CD8-positive, alpha-beta memory T cell (primary cell): ENCODE measurements at regions not wholly inside any gene's neighbourhood (a gene's known extent, or its start where the extent isn't known, plus 50 kb on each side); places are given as distances from the start of the nearest gene placed in this dataset.

Experiments used
- CTCF ChIA-PET: fragments of 350-600 bp; sonication (Branson Sonifier 250); formaldehyde crosslinking; loops from one replicate; lab custom pipeline; 2021; ENCODE audit warnings: antibody characterized with exemption; lab: Charles Lee
- POLR2A ChIA-PET: fragments of 350-600 bp; sonication (Branson Sonifier 250); formaldehyde crosslinking; loops from one replicate; lab custom pipeline; 2021; ENCODE audit warnings: antibody characterized with exemption; lab: Charles Lee
- DNase-seq, 5 donors: peaks; one replicate each; pipeline versions ENCODE4 v3.0.0 to v3.0.0-alpha.2; 2020 to 2022; ENCODE audit warnings: mixed read lengths in 1 of 5
- H3K27ac ChIP-seq: one replicate; pipeline ENCODE4 v1.7.0; 2013; ENCODE audit warnings: low read depth, mild to moderate bottlenecking, low read length, moderate library complexity
- H3K27me3 ChIP-seq: 2 replicates; pipeline ENCODE4 v1.7.0; 2013; ENCODE audit warnings: low read length, mild to moderate bottlenecking; ENCODE audit not compliant: insufficient read depth, poor library complexity, severe bottlenecking
- H3K36me3 ChIP-seq: 2 replicates; pipeline ENCODE4 v1.7.0; 2013; ENCODE audit warnings: mild to moderate bottlenecking, low read length, moderate library complexity; ENCODE audit not compliant: insufficient read depth
- H3K4me1 ChIP-seq: 2 replicates; pipeline ENCODE4 v1.7.0; 2013; ENCODE audit warnings: mild to moderate bottlenecking, low read length, moderate library complexity; ENCODE audit not compliant: insufficient read depth
- H3K4me3 ChIP-seq: 2 replicates; pipeline ENCODE4 v1.7.0; 2013; ENCODE audit warnings: mild to moderate bottlenecking, low read length
- H3K9me3 ChIP-seq: 2 replicates; pipeline ENCODE4 v1.7.0; 2013; ENCODE audit warnings: mild to moderate bottlenecking, low read length
- H3K27ac Mint-ChIP-seq, 8 donors: one replicate each; pipeline ENCODE4 v1.8.0; 2020 to 2021; ENCODE audit warnings: mixed read lengths in 8 of 8, mild to moderate bottlenecking in 6 of 8, inconsistent platforms in 3 of 8, moderate library complexity in 3 of 8
- H3K27me3 Mint-ChIP-seq, 2 donors: one replicate each; pipeline ENCODE4 v1.8.0; 2020 to 2021; ENCODE audit warnings: mixed read lengths in 2 of 2, mild to moderate bottlenecking in 1 of 2, moderate library complexity in 1 of 2
- H3K36me3 Mint-ChIP-seq, 3 donors: one replicate each; pipeline ENCODE4 v1.8.0; 2020 to 2021; ENCODE audit warnings: mixed read lengths in 3 of 3, inconsistent platforms in 1 of 3, mild to moderate bottlenecking in 1 of 3
- H3K4me1 Mint-ChIP-seq, 3 donors: one replicate each; pipeline ENCODE4 v1.8.0; 2020 to 2021; ENCODE audit warnings: mixed read lengths in 3 of 3, inconsistent platforms in 1 of 3, mild to moderate bottlenecking in 1 of 3
- H3K4me3 Mint-ChIP-seq, 7 donors: one replicate each; pipeline ENCODE4 v1.8.0; 2020 to 2021; ENCODE audit warnings: mixed read lengths in 7 of 7, mild to moderate bottlenecking in 6 of 7, moderate library complexity in 4 of 7, inconsistent platforms in 2 of 7
- H3K9me3 Mint-ChIP-seq, 5 donors: one replicate each; pipeline ENCODE4 v1.8.0; 2020 to 2022; ENCODE audit warnings: mixed read lengths in 5 of 5, mild to moderate bottlenecking in 3 of 5, moderate library complexity in 2 of 5, inconsistent platforms in 1 of 5

DNA sequence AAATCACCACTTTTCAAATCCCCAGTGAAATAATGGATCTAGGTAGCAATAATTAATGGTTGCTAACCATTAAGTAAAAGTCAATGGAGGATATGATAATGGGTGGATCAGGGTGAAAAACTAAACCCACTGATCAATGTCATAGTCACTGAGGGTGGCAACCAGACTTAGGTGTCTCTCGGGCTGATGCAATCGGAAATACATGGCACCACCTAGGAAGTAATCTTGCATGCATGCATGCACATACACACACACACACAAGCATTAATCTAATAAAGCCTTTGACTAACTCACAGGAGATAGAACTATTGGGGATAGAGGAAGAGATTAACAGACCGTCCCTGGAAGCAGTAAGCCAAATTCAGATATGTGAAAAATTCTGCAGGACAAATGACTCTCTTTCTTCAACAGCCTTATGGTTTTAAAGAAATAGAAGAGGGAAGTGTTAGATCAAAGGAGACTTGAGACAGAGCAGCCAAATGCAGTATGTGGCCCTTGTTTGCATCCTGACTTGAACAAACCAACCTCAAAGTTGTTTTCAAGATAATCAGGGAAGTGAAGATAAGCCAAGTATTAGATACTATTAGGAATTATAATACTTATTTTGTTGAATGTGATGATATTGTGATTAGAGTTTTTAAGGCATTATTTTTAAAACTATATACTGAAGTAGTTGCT, 186.0 kb upstream of the RMP24 start:
- DNase-seq, result no peak
- H3K36me3 ChIP-seq, result no peaks in the 10 kb centered on the region
- ChIA-PET POLR2A (no interaction called here), CTCF (no interaction called here)
- Mint-ChIP-seq H3K9me3 (no peaks in the 10 kb centered on the region), H3K4me3 (no peak overlapping the region), H3K4me1 (no peaks in the 10 kb centered on the region), H3K27ac (no peak overlapping the region), H3K27me3 (peaks cover 10 to 31% of the 10 kb centered on the region in 2 donors), H3K36me3 (no peaks in the 10 kb centered on the region)
- H3K4me3 ChIP-seq, result no peak overlapping the region
- H3K27me3 ChIP-seq, result no peaks in the 10 kb centered on the region
- H3K4me1 ChIP-seq, result no peaks in the 10 kb centered on the region
- H3K9me3 ChIP-seq, result no peaks in the 10 kb centered on the region
- H3K27ac ChIP-seq, result no peak overlapping the region

GRCh38 chr18:35789543-35789942, 182.9 kb upstream of the RMP24 start:
- peaks cover 8 to 32% of the 10 kb centered on the region in 2 donors for H3K27me3 Mint-ChIP-seq
- H3K36me3 Mint-ChIP-seq, result no peaks in the 10 kb centered on the region
- no peak overlapping the region for H3K27ac Mint-ChIP-seq
- H3K9me3 ChIP-seq, result no peaks in the 10 kb centered on the region
- no peak for DNase-seq
- ChIA-PET CTCF (no interaction called here), POLR2A (no interaction called here)
- H3K27me3 ChIP-seq, result no peaks in the 10 kb centered on the region
- H3K9me3 Mint-ChIP-seq, result no peaks in the 10 kb centered on the region
- no peak overlapping the region for H3K4me3 ChIP-seq
- H3K36me3 ChIP-seq, result no peaks in the 10 kb centered on the region
- no peaks in the 10 kb centered on the region for H3K4me1 ChIP-seq
- H3K4me3 Mint-ChIP-seq, result no peak overlapping the region
- H3K27ac ChIP-seq, result no peak overlapping the region
- H3K4me1 Mint-ChIP-seq, result no peaks in the 10 kb centered on the region

GRCh38 chr18:35797948-35798347, 174.5 kb upstream of the RMP24 start:
- POLR2A ChIA-PET, result no interaction called here
- no peak for DNase-seq
- Histone ChIP-seq H3K4me1 (no peaks in the 10 kb centered on the region), H3K36me3 (no peaks in the 10 kb centered on the region), H3K27me3 (no peaks in the 10 kb centered on the region), H3K27ac (no peak overlapping the region), H3K4me3 (no peak overlapping the region), H3K9me3 (no peaks in the 10 kb centered on the region)
- CTCF ChIA-PET, result no interaction called here
- Mint-ChIP-seq H3K27me3 (peaks cover 5 to 13% of the 10 kb centered on the region in 2 donors), H3K4me3 (no peak overlapping the region), H3K36me3 (no peaks in the 10 kb centered on the region), H3K4me1 (no peaks in the 10 kb centered on the region), H3K9me3 (no peaks in the 10 kb centered on the region), H3K27ac (no peak overlapping the region)

DNA sequence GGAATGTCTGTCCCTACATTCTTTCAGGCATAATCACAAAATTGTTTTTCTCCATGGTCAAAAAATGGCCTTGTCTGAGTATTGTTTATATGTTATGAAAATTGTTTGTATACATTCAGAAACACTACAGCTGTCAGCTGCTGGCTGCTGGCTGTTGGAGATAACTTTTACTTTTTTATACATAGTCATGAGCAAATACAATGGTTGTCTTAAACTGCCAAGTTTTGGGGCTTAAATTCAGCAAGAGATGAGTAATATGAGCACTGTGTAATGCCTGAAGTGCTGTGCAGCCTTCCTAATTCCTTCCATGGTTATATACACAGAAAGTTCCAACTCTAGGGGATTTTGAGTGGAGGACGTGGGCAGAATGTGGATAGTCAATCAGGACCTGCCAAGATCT, 168.9 kb upstream of the RMP24 start:
- Mint-ChIP-seq H3K27me3 (peaks cover 10 to 30% of the 10 kb centered on the region in 2 donors), H3K4me1 (no peaks in the 10 kb centered on the region), H3K4me3 (no peak overlapping the region), H3K9me3 (no peaks in the 10 kb centered on the region), H3K36me3 (peaks cover 0 to 1% (median 0%) of the 10 kb centered on the region in 3 donors), H3K27ac (no peak overlapping the region)
- no peaks in the 10 kb centered on the region for H3K4me1 ChIP-seq
- no peaks in the 10 kb centered on the region for H3K27me3 ChIP-seq
- DNase-seq, result no peak
- ChIA-PET CTCF (no interaction called here), POLR2A (no interaction called here)
- no peaks in the 10 kb centered on the region for H3K36me3 ChIP-seq
- H3K4me3 ChIP-seq, result no peak overlapping the region
- H3K27ac ChIP-seq, result no peak overlapping the region
- no peaks in the 10 kb centered on the region for H3K9me3 ChIP-seq

DNA sequence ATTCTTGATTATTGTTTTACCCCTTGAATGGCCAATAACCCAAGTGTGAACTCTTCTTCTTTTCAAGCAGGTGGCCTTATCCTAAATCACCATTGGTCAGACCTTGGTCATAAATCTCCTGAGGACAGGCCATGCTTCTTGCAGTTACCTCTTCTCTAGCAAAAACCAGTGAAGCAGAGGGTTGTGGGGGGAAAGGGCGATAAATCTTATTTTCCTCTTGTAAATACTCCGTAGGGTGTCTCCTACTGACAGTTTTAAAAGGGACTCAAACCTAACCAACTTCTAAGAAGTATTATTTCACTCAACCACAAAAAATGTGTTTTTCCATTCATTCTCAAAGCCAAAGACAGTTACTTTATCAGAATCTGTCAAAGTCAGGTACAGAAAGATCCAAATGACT, 168.1 kb upstream of the RMP24 start:
- no peaks in the 10 kb centered on the region for H3K9me3 ChIP-seq
- no peaks in the 10 kb centered on the region for H3K36me3 ChIP-seq
- no peaks in the 10 kb centered on the region for H3K4me1 Mint-ChIP-seq
- H3K27ac Mint-ChIP-seq, result no peak overlapping the region
- no peak for DNase-seq
- no peak overlapping the region for H3K4me3 ChIP-seq
- ChIA-PET POLR2A (no interaction called here), CTCF (no interaction called here)
- no peaks in the 10 kb centered on the region for H3K9me3 Mint-ChIP-seq
- peaks cover 0 to 1% (median 0%) of the 10 kb centered on the region in 3 donors for H3K36me3 Mint-ChIP-seq
- no peak overlapping the region for H3K27ac ChIP-seq
- no peaks in the 10 kb centered on the region for H3K4me1 ChIP-seq
- peaks cover 11 to 37% of the 10 kb centered on the region in 2 donors for H3K27me3 Mint-ChIP-seq
- no peak overlapping the region for H3K4me3 Mint-ChIP-seq
- H3K27me3 ChIP-seq, result no peaks in the 10 kb centered on the region

GRCh38 chr18:35807811-35808335, 164.6 kb upstream of the RMP24 start:
- H3K4me3 Mint-ChIP-seq, result no peak overlapping the region
- H3K27me3 Mint-ChIP-seq, result peaks cover 13 to 48% of the 10 kb centered on the region in 2 donors
- no peak for DNase-seq
- Histone ChIP-seq H3K4me1 (no peaks in the 10 kb centered on the region), H3K4me3 (no peak overlapping the region), H3K9me3 (no peaks in the 10 kb centered on the region), H3K27ac (no peak overlapping the region), H3K36me3 (no peaks in the 10 kb centered on the region), H3K27me3 (no peaks in the 10 kb centered on the region)
- peaks cover 0 to 1% (median 0%) of the 10 kb centered on the region in 3 donors for H3K36me3 Mint-ChIP-seq
- H3K9me3 Mint-ChIP-seq, result no peaks in the 10 kb centered on the region
- CTCF ChIA-PET, result no interaction called here
- H3K4me1 Mint-ChIP-seq, result no peaks in the 10 kb centered on the region
- no peak overlapping the region for H3K27ac Mint-ChIP-seq
- POLR2A ChIA-PET, result no interaction called here

DNA sequence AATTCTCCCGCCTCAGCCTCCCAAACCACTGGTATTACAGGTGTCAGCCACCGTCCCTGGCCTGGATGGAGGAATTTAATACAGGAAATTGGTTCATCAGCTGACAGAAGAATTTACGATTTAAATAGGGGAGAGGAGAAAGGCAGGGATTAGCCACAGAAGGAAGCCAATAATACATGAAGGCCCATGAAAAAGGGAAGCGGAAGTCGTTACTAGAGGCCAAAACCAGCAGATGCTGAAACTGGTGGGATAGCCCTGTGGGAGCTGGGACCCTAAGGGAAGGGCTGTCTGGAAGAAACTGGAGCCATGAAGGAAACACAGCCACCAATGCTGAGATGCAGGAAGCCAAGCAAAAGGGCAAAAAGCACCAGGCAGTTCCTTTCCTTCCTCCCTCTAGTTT, 163.7 kb upstream of the RMP24 start:
- H3K4me1 Mint-ChIP-seq, result no peaks in the 10 kb centered on the region
- H3K27me3 Mint-ChIP-seq, result peaks cover 14 to 48% of the 10 kb centered on the region in 2 donors
- POLR2A ChIA-PET, result no interaction called here

GRCh38 chr18:35810520-35810919, 162.0 kb upstream of the RMP24 start:
- Mint-ChIP-seq H3K36me3 (peaks cover 0 to 1% (median 0%) of the 10 kb centered on the region in 3 donors), H3K27ac (no peak overlapping the region)
- CTCF ChIA-PET, result no interaction called here

More for the DNA sequence above, 163.7 kb upstream of the RMP24 start:
- no peak overlapping the region for H3K4me3 Mint-ChIP-seq
- Histone ChIP-seq H3K9me3 (no peaks in the 10 kb centered on the region), H3K4me3 (no peak overlapping the region), H3K36me3 (no peaks in the 10 kb centered on the region), H3K27me3 (no peaks in the 10 kb centered on the region), H3K27ac (no peak overlapping the region), H3K4me1 (no peaks in the 10 kb centered on the region)
- peaks cover 0 to 1% (median 0%) of the 10 kb centered on the region in 3 donors for H3K36me3 Mint-ChIP-seq
- CTCF ChIA-PET, result no interaction called here
- no peaks in the 10 kb centered on the region for H3K9me3 Mint-ChIP-seq
- DNase-seq, result no peak
- H3K27ac Mint-ChIP-seq, result no peak overlapping the region

More at GRCh38 chr18:35810520-35810919, 162.0 kb upstream of the RMP24 start:
- no peak overlapping the region for H3K4me3 Mint-ChIP-seq
- no peak overlapping the region for H3K4me3 ChIP-seq
- H3K27me3 Mint-ChIP-seq, result peaks cover 17 to 48% of the 10 kb centered on the region in 2 donors
- DNase-seq, result no peak
- POLR2A ChIA-PET, result no interaction called here
- no peaks in the 10 kb centered on the region for H3K9me3 ChIP-seq
- H3K27me3 ChIP-seq, result no peaks in the 10 kb centered on the region
- H3K4me1 Mint-ChIP-seq, result no peaks in the 10 kb centered on the region
- H3K9me3 Mint-ChIP-seq, result peaks cover 0 to 5% (median 0%) of the 10 kb centered on the region in 5 donors
- no peaks in the 10 kb centered on the region for H3K36me3 ChIP-seq
- no peak overlapping the region for H3K27ac ChIP-seq
- no peaks in the 10 kb centered on the region for H3K4me1 ChIP-seq
